HG02973 (cell line): ENCODE measurements at regions not wholly inside any gene's neighbourhood (a gene's known extent, or its start where the extent isn't known, plus 50 kb on each side); places are given as distances from the start of the nearest gene placed in this dataset.

Experiments
- ATAC-seq: cut with Tn5 transposase; IDR thresholded peaks from one replicate; pipeline ENCODE4 v1.9.1; 2021; ENCODE audit warnings: moderate library complexity; ENCODE audit not compliant: unreplicated experiment

- no peak for ATAC-seq
These were observed 1615.2 kb upstream of the ACVR2A start for GRCh38 chr2:146229508-146230155.

- ATAC-seq: peak; percentile 79
These were observed 1616.3 kb upstream of the ACVR2A start for GRCh38 chr2:146228466-146229058.

DNA sequence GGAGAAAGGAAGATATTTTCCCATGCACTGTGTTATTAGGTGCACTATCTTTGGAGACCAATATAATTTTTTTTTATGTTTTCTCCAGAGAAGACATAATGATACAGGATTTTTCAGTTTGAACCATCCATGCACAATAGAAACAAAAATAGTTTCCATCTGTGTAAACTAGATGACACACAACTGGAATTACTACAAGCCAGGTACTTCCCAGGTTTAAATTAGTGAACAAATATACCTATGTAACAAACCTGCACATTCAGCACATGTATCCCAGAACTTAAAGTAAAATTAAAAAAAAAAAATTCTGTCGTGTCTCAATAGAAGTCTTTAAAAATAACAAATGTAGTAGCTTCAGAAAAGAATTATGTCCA, 1616.8 kb upstream of the ACVR2A start:
- no peak for ATAC-seq

DNA sequence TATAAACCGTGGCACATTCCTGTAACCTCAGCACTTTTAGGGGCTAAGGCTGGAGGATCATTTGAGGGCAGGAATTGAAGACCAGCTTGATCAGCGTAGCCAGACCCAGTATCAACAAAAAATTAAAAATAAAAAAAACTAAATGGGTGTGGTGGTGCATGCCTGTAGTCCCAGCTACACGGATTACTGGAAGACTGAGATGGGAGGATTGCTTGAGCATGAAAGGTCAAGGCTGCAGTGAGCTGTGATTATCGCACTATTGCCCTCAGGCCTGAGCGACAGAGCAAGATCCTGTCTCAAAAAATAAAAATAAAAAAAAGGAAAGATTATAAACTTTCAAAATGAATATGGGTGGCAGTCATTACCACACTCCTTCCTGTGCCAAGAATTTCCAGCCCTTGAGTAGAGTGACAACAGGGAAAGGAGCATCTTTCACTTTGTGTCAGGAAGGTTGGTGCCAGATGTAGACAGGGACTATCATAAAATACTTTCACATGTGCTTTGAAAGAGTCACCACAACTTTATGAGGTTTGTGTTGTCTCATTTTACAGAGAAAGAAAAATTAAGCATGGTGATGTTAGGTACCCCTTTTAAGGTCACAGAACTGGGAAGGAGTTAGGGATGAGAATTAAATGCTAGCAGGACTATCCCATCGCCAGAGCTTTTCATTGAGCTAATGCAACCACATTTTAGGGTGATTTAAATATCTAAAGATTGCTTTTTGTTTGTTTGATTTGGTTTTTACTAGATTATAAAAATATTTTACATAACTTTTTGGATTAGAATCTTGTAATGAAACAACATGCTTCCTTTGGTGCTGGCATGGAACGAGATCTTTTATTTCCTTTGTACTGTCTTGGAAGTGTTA, 1617.4 kb upstream of the ACVR2A start:
- ATAC-seq: no peak

GRCh38 chr2:146226077-146226476, 1618.8 kb upstream of the ACVR2A start:
- ATAC-seq: no peak

DNA sequence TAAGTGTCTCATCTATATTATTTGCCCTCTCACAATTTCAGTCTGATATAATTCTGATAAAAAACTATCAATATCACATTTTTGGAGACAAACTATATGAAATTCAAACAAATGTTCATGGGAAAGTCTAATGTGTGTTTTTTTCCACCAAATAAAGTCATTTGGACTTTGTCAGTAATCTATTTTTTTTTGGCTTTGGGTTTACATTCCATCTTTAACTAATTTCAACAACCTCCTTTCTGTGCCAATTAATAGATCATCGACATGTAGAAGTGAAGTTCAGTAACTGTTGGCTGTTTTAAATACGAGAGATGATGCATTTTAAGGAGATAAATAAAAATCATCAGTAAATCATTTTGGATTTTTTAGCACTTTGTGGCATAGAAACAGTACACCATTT, 1623.0 kb upstream of the ACVR2A start:
- no peak for ATAC-seq

- no peak for ATAC-seq
These were observed 1623.9 kb upstream of the ACVR2A start for GRCh38 chr2:146220957-146221356.

GRCh38 chr2:146214394-146214929, 1630.4 kb upstream of the ACVR2A start:
- no peak for ATAC-seq

DNA sequence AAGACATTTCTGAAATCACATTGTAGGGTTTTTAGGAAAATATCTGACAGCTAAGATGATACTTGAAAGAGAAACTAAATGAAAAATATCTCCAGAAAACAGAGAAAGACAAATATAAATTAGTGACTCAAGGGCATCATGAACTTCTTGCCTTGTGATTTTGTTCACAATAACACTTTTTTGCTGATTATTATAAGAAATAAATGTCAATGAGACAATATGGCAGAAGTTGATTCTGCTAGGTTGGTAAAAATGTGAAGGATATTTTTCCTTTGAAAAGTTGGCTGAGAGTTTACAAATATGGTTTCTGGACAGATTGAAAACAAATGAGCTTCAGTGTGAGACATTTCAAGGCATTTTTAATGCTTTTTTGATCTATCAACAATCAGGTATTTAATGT, 1631.2 kb upstream of the ACVR2A start:
- ATAC-seq: no peak

DNA sequence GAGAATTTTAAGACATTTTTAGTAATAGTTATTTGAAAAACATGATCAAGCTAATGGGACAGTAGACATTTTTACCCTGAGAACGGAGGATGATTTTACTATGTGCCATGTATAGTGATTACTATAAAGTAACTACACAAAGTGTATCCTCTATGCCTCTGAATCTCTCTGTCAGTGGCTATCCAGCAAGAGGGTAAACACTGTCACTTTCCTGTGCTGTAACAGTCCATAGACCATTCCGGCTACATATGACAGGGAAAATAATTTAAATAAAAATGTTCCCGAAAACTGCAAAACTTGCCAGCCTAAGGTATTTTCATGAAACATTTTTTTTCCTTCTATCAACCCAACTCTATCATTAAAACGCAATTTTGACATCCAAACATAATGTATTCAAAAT, 1632.2 kb upstream of the ACVR2A start:
- ATAC-seq: no peak

DNA sequence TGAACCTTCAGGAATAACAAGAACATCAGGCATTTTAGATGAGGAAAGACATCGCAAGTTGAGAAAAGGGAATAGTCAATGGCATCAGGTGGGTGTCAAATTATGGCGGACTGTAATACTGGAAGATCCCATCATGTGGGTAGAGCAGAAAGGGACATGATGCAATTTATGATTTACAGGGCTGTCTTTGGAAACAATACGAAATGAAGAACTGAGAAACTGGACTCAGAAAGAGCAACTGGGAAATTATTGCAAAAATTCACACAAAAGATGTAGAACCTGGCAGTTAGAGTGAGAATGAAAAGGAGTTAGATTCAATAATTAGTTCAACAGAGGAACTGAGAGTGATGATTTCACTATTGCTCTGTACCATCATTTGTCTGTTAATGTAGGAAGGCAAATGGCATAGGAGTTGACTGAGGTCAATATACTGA, 1635.0 kb upstream of the ACVR2A start:
- peak; percentile 78 for ATAC-seq

GRCh38 chr2:146207901-146208300, 1636.9 kb upstream of the ACVR2A start:
- no peak for ATAC-seq

DNA sequence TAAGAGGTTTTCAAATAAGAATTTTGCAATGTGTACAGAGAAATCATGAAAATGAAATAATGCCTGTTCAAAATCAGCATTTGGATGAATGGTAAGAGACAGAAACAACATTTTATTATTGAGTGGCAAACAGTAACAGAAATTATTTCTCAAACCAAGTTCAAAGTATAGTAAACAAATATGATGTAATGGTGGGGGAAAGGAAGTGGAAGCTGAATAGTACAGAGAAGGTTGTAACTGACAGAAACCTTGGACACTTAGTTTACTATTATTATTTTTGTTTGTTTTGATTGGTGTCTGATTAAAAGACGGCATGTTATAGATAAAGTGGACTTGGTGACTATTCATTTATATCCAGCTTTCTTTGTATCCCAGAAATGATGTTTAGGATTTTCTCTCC, 1637.4 kb upstream of the ACVR2A start:
- no peak for ATAC-seq

DNA sequence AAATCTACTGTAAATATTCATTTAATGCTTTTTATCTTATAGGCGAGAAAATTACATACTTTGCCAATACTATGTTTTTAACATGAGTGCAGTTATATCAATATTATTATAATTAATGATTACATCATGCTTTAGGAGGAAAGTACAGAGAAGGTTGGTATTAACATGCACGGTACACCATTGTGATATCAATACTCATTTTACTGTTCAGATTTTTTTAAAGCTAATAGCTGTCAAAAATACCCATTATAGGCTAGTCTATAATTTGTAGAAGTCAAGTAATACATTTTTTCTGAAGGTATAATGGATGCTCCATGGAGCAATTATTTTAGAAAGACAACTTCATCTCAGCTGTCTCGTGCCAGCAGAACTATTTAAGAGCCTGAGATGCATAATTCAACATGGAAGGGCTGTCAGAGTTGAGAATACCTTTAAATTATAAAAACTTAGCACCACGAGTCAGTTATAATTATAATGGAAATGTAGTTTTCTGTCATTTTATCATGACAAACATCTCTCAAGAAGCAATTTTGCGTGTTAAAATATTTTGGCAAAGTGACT, 1641.7 kb upstream of the ACVR2A start:
- ATAC-seq: no peak

GRCh38 chr2:146193619-146194018, 1651.2 kb upstream of the ACVR2A start:
- no peak for ATAC-seq

- no peak for ATAC-seq
These were observed 1655.3 kb upstream of the ACVR2A start for GRCh38 chr2:146189541-146189940.

- no peak for ATAC-seq
These were observed 1654.0 kb upstream of the ZEB2 start for GRCh38 chr2:146173934-146174333.

- no peak for ATAC-seq
These were observed 1641.5 kb upstream of the ZEB2 start for GRCh38 chr2:146161256-146161882.

- ATAC-seq: no peak
These were observed 1638.3 kb upstream of the ZEB2 start for GRCh38 chr2:146158072-146158674.

DNA sequence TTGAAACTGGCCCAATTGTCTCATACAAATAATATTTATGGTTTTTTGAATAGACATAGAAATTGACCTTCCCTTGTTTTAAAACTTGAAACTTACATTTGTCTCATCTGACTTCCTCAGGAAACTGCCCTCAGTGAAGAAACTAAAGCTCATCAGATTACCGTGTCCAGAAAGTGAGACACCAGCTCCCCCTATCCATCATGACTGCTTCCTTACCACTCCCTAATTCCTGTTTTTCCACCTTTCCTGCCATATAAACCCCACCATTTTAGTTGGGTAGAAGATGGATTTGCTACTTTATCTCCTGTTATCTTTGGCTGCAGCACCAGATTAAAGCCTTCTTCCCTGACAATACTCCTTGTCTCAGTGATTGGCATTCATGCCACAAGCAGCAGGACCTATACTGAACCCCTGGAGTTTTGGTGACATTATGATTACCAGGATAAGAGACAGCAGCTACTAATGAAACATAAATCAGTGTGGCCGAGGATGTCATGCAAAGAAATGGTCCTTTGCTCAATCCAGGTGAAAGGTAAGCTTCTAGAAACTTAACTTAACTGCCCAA, 1627.6 kb upstream of the ZEB2 start:
- ATAC-seq: no peak
